ENCODE measurements at regions not wholly inside any gene's neighbourhood (a gene's known extent, or its start where the extent isn't known, plus 50 kb on each side); places are given as distances from the start of the nearest gene placed in this dataset.

GRCh38 chr15:67000896-67001295 is 64.5 kb upstream of the SMAD3 start:
- DNase-seq (ENCODE audit: low read depth) = no peak

GRCh38 chr15:67002368-67002767 is 63.0 kb upstream of the SMAD3 start:
- no peak for DNase-seq (ENCODE audit: low read depth)

GRCh38 chr15:67003586-67003985 is 61.8 kb upstream of the SMAD3 start:
- DNase-seq (ENCODE audit: low read depth) = no peak

GRCh38 chr15:67004142-67004541 is 61.3 kb upstream of the SMAD3 start:
- DNase-seq (ENCODE audit: low read depth) = no peak

GRCh38 chr15:67005294-67005996 is 60.0 kb upstream of the SMAD3 start:
- DNase-seq (ENCODE audit: low read depth) = no peak

- no peak for DNase-seq (ENCODE audit: low read depth)
Measured at GRCh38 chr15:67006083-67007065, 59.0 kb upstream of the SMAD3 start.

- no peak for DNase-seq (ENCODE audit: low read depth)
Measured at GRCh38 chr15:67009576-67010569, 55.5 kb upstream of the SMAD3 start.

GRCh38 chr15:67010898-67011616 is 54.3 kb upstream of the SMAD3 start:
- no peak for DNase-seq (ENCODE audit: low read depth)

GRCh38 chr15:67011617-67012005 is 53.8 kb upstream of the SMAD3 start:
- DNase-seq (ENCODE audit: low read depth) = no peak

GRCh38 chr15:67013696-67014095 is 51.7 kb upstream of the SMAD3 start:
- DNase-seq (ENCODE audit: low read depth) = no peak
